Stimulated activated CD8-positive, alpha-beta memory T cell treated with anti-CD3 and anti-CD28 coated beads, Interleukin-12 subunit alpha, Interleukin-12 subunit beta, amount 100 ng/mL, for 24 hours (primary cell): ENCODE measurements at regions not wholly inside any gene's neighbourhood (a gene's known extent, or its start where the extent isn't known, plus 50 kb on each side); places are given as distances from the start of the nearest gene placed in this dataset.
"Not testable (repeated sequence)": the region's sequence is repeated elsewhere in the genome, so short reads cannot be mapped to it uniquely, and the experiment has no call there.

Source experiments
- DNase-seq: peaks from one replicate; pipeline ENCODE4 v3.0.0-alpha.2; 2020; ENCODE audit errors: extremely low read depth

- not testable (repeated sequence) for DNase-seq
These were observed 53.4 kb downstream of the AHSP start for GRCh38 chr16:31581065-31581464.

GRCh38 chr16:31601737-31602384 lies 74.2 kb downstream of the AHSP start:
- not testable (repeated sequence) for DNase-seq

GRCh38 chr16:31618130-31618529 lies 90.4 kb downstream of the AHSP start:
- DNase-seq: no peak

GRCh38 chr16:31636433-31636832 lies 108.7 kb downstream of the AHSP start:
- no peak for DNase-seq

GRCh38 chr16:31641279-31641678 lies 113.6 kb downstream of the AHSP start:
- no peak for DNase-seq

- DNase-seq: not testable (repeated sequence)
These were observed 128.0 kb downstream of the AHSP start for GRCh38 chr16:31655674-31656073.

- DNase-seq: no peak
These were observed 137.2 kb downstream of the AHSP start for GRCh38 chr16:31664683-31665482.

GRCh38 chr16:31674686-31675085 lies 147.0 kb downstream of the AHSP start:
- no peak for DNase-seq

GRCh38 chr16:31676731-31677130 lies 149.0 kb downstream of the AHSP start:
- no peak for DNase-seq

- DNase-seq: no peak
These were observed 151.1 kb downstream of the AHSP start for GRCh38 chr16:31678649-31679325.

- DNase-seq: not testable (repeated sequence)
These were observed 161.6 kb downstream of the AHSP start for GRCh38 chr16:31689331-31689730.

GRCh38 chr16:31692338-31692737 lies 164.6 kb downstream of the AHSP start:
- DNase-seq: not testable (repeated sequence)

- DNase-seq: no peak
These were observed 166.0 kb downstream of the AHSP start for GRCh38 chr16:31693733-31694132.

- no peak for DNase-seq
These were observed 166.8 kb downstream of the AHSP start for GRCh38 chr16:31694461-31694860.

- DNase-seq: no peak
These were observed 168.0 kb downstream of the AHSP start for GRCh38 chr16:31695667-31696066.

- no peak for DNase-seq
These were observed 169.5 kb downstream of the AHSP start for GRCh38 chr16:31696968-31697743.

- DNase-seq: no peak
These were observed 170.0 kb downstream of the AHSP start for GRCh38 chr16:31697744-31698125.

GRCh38 chr16:31698901-31699300 lies 171.2 kb downstream of the AHSP start:
- DNase-seq: no peak

- DNase-seq: no peak
These were observed 171.9 kb downstream of the AHSP start for GRCh38 chr16:31699601-31700000.

- peak; percentile 75 for DNase-seq
These were observed 172.5 kb downstream of the AHSP start for GRCh38 chr16:31700200-31700529.

- DNase-seq: no peak
These were observed 172.8 kb upstream of the ZNF267 start for GRCh38 chr16:31700530-31701388.
